SIG-M5 treated with dmso at 0.1 percent for 504 hours (cell line): ENCODE measurements at regions not wholly inside any gene's neighbourhood (a gene's known extent, or its start where the extent isn't known, plus 50 kb on each side); places are given as distances from the start of the nearest gene placed in this dataset.

ENCODE experiments used
- DNase-seq: peaks from one replicate; lab custom pipeline; 2025; ENCODE audit not compliant: unreplicated experiment; lab: John Stamatoyannopoulos, UW

DNA sequence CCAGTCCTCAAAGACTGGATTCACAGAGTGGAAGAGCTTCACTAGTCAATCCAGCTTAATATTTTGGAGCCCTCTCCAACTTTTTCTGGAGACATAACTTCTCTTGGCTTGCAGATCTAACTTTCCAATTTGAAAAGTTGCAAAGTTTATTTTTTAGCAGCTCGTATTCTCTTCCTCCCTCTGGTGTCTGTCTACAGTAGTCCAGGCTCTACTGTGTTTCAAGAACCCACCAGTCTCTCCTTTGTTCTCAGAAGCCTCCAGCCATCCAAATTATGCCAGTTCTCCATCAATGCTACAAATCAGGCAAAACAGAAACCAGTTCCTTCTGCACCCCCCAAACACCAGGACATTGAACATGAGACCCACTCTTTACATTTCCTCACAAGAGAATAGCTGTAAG lies 376.1 kb upstream of the OPRM1 start:
- DNase-seq = no peak

DNA sequence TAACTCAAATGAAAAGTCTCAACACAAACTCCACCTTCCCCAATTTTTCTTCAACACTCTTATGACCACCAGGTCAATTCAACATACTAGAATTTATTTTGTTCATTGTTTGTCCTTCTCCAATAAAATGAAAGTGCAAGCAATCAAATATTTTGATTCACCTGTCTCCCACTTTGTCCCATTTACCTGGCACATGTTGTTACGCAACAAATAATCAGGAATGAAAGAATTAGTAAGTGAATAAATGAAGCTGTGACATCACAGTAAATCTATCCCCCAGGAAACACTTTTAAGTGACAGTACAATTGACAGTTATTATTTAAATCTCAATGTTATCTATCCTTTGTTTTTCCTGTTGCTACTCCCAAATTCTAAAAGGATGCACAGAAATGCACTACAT lies 393.7 kb upstream of the OPRM1 start:
- no peak for DNase-seq

DNA sequence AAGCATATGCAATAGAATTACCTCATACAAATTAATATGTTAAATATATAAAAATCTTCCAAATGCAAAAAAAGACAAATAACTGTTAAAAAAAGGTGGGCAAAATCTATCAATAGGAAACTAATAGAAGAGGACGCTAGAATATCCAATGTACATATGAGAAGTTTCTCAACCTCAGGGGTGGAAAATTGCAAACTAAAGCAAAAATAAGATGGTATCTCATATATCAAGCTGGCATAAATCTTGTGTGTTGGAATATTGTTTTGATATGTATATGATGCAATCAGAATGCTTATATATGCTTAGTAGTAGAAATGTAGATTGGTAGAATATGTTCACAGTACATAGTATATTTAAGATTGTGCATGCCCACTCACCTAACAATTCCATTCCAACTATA lies 395.0 kb upstream of the OPRM1 start:
- DNase-seq = no peak

DNA sequence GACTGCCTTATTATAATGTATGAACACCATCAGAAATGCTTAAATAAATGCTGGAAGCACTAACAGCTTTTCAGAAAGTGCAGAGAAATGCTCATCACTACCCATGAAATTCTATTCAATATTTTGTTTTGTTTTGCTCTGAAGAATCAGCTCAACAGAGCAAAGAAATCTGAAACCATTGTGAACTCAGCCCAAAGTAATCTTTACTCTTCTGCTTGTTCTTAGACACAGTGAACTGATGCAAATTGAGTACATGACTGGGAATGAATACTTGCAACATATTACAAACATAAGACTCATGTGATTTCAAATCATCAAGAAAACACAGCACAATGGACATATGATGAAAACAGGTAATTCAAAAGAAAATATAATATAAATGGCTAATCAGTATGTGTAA lies 404.6 kb upstream of the OPRM1 start:
- no peak for DNase-seq

DNA sequence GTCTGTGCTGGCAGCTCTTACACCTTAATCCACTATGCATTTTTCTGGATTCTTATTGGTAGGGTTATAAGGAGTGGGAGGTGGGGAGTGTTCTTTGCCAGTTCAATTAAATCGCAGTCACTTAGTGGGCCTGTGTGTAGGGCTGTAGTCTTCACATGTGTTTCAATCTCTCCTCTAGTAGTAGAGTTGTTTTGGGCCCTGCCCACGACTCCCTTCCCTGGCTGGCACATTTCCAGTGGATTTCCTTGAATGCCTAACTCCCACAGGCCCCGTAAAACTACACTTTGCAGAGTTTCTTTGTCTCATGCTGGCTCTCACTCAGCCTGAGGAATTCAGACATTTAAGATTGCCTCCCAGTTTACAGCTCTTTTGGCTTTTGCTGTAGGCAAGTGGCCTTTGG lies 414.0 kb upstream of the OPRM1 start:
- no peak for DNase-seq

DNA sequence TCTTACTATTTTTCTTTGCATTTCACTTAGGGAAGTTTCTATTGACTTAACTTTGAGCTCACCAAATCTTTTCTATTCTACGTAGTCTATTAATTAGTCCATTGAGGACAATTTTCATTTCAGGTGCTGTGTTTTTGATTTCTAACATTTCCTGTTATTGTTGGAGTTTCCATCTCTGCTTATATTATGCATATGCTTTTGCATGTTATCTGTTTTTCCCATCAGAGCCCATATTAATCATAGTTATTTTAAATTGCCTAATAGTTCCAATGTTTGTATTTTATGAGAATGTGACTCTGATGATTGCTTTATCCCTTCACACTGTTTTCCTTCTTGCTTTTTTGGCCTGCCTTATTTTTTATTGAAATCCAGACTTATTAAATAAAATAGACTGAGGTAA lies 414.5 kb upstream of the OPRM1 start:
- DNase-seq = no peak

DNA sequence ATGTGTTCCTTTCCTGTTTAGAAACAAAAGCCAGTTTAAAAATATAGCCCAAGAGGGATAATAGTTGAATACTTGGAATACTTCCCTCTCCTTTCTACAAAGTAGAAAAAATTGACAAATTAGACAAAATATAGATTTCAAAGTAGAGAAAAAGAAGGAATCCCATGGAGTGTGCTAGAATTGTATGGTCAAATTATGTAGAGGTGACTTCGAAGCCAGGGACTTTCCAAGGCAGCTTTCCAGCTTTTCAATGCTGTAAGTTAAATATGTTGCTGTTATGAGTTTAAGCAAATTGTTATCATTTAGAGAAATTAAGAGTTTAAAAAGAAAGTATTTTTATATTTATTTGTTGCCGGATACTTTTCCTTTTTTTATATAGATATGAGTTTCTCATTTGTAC lies 415.5 kb upstream of the OPRM1 start:
- no peak for DNase-seq

DNA sequence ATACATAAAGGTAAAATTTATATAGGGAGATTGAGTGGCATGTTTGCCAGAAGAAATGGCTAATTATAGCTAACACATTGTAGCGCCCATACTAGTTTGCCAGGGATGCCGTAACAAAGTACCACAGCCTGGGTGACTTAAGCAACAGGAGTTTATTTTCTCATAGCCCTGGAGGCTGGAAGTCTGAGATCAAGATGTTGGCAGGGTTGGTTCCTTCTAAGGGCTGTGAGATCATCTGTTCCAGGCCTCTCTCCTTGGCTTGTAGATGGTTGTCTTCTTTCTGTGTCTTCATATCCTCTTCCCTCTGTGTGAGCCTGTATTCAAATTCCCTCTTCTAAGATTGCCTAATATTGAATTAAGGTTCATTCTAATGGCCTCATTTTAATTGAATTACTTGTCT lies 417.5 kb upstream of the OPRM1 start:
- DNase-seq = no peak

DNA sequence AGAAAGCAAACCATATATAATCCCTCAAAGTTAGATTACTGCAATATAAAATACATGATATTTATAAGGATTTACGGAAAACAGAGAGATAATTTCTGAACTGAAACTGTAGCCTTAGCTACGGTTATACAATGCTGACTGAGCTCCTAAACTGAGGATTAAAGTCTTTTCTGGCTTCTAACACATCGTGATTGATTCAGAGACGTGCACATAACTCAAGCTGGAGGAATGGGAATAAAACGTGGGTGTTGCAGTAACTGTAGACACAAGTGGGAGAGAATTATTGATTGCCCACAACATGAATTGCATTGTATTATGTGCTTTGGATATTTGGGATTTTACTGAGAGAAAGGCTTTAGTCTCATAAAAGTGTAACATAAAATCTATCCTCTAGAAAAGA lies 418.0 kb upstream of the OPRM1 start:
- no peak for DNase-seq

DNA sequence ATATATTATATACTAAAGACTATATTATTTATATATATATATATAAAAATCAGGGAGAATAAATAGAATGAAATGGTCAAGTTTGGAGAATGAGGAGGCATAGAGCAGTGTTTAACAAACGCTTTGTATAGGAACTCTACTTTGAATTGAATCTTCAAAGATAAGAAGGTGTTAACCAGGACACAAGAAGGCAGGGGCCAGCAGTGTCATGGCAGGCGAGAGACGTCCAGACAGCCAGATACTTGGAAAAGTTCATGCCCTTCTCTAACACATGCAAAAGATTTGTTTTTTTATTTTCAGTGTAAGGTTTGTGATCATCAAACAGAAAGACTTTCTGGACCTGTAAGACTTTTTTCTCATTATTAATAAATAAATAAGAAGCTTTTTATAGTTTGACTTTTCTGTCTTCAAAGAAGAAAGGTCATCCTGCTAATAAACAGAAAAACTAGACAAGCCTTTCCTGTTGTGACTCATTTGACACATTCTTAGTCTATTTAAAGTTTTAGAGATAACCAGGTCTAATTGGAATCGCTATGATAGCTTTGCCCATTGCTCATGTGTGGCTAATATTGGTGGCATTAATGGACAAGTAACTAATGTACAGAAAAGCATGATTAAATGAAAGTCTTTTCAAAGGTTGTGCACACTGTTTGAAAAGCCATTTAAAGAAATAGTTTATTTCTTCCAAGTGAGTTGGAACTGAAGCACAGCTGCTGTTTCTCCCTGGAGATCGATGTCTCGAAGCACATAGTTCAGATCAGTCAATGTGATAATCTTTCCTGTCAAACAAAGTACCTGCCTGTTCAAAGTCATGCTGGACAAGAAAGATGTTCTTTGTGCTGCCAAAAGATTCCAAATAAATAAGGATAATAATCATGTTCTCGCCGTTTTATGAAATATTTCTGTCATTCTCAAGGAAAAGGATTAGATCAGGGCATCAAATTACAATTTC lies 420.4 kb upstream of the OPRM1 start:
- DNase-seq = no peak

DNA sequence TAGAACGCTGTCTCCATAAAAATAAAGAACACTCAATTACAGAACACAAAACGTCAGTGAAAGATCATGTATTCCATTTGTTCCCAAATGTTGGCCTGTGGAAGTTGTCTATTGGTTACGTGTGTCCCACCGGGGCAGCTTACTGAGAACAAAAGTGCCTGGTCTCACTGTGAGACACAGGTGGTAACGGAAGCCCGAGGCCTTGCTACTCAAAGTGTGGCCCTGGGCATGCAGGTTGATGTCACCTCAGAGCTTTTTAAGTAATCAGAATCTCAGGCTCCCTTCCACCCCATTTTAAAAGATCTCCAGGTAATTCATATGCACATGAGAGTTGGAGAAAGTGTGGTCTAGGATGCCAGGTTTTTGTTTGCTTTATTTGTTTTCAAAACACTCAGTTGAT lies 422.5 kb upstream of the OPRM1 start:
- DNase-seq = no peak

DNA sequence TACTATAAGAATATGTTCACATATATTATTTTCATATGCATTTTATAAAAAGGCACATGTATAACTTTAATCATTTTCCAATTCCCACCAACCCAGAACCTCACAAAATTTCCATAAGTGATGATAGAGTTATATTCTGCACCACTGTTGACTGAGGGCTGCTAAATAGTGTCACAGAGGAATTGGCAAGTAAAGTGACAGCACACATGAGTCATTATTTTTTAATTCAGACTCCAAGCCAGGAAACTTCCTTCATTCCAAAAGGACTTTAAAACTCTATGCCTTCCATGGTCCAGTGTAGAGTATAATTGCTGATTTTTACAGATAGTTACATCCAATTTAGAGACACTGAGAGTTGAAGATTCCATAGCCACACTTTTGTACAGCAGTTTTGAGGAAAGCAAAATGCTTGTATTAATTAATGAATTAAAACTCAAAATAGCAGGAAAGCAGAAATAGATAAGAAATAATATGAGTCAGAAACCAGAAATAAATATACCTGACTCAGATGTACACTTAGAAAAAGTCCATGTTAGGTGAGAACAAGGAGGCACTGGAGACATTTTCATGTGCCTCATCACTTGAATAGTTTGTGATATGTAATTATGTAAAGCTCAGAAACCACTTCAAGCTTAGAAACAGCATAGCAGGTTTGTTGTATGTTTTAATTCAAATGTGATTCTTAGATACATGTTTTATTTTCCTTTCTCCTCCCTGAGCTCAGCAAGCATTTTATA lies 425.2 kb upstream of the OPRM1 start:
- no peak for DNase-seq

DNA sequence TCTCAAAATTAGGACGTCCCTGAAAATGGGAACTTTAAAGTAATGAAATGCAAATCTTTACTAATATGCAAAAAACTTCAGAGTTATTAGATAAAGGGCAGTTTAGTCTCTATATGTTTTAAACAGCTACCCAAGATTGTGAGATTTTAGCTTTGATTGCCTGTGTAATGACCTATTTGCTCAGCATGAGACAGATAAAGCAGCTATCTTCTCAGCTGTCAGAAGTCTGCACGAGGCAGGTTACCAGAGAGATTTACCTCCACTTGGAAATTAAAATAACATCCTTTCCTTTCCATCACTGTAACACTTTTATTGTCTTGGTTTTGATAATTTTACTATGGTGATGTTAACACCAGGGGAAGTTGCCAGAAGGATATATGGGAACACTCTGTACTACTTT lies 436.6 kb upstream of the OPRM1 start:
- DNase-seq = no peak

DNA sequence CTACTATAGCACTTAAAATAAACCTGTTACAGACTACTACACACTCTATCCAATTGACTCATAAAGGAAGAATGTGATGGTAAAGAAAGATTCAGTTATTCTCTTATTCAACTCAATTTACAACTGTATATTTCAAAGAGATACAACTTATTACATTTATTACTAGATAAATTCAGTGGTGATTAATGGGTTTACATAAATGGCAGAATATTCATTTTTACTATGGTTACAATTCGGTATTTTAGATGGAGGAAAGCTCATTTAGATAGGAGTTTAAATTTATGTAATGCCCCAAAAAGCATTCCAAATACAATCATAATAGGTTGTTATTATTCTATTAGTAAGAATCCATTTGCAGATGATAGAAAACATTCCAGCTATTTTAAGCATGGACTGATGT lies 439.1 kb upstream of the OPRM1 start:
- DNase-seq = no peak

DNA sequence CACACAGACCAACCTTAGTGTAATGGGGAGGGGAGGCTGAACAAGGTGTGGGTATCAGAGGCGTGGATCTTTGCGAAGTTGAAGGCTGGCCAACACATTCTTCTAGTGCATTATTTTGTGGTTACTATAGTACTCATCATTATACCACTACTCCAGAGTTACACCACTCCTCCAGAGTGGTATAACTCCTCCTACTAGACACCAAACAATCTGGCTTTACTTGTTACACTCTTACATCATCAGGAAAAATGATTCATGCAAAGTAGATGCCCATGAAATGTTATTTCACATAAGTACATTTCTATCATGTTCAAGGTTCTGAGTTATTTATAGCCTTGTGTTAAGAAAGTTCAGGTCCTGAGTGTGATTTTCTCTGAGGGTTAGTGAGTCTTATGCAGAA lies 443.1 kb upstream of the OPRM1 start:
- no peak for DNase-seq

DNA sequence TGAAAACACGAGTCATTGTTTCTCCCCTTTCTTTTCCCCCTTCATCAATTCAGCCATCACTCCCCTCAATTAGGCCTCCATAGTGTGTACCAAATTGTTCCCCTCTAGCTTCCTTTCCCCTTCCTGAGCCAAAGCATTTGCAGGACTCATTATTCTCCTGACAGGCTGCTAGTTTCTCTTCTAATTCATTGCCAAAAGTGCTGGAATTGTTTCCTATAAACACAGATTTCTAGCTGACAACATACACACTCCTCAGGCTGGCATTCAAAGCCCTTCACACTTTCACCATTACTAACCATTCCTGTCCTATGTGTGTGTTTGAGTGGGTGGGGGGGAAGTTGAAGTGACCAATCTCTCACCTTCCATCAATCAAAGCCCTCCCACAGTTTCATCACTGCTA lies 444.2 kb upstream of the OPRM1 start:
- DNase-seq = no peak

DNA sequence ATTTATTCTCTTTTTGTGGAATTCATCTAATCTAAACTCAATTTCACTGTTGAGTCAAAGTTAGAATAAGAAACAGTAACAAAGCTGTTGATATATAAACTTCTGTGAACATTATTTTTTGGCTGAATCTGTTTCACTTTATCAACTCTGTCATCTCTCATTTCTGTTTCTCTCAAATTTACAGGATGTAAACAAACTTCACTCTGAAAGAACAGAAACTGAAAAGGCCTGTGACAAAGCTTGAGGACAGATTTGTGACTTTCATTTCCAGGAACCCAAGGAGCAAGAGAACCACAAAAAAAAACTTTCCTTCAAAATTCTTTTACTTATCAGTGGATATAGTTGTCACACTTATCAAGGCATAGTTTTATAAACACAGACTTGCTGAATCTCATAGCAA lies 447.9 kb upstream of the OPRM1 start:
- DNase-seq = no peak

DNA sequence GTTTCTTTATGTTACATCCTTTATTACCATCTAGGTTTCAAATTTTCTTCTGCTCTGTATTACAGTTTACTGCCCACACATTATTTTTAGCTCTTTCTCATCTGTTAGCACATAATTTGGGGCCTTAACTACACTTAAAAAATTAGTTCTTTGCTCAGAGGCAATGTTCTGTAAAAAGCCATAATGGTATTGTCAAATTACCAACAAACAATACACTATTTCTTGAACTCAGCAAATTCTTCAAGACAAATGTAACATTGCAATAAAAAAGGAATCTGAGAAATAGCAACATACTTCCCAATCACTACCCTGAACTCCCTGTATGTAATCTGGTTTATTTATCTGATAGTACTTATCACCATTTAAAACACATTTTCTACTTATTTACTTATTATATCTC lies 448.6 kb upstream of the OPRM1 start:
- DNase-seq = no peak

DNA sequence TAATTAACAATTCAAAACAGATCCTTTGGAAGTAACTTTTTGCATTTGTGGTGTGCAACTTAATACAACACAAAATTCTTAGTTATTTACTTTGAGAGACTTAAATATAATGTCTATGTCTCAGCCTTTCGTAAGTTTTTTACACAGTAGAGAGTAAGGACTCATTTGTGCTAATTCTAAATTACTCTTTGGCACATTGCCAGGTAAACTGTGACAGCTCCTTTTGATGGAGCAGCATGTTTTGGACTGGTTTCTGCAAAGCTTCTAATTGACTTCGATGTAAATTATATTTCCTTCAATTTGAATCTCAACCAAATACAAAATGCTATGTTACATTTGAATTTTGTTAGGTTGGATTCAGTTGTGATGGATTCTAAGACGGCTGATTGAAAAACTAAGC lies 450.7 kb upstream of the OPRM1 start:
- DNase-seq = no peak

DNA sequence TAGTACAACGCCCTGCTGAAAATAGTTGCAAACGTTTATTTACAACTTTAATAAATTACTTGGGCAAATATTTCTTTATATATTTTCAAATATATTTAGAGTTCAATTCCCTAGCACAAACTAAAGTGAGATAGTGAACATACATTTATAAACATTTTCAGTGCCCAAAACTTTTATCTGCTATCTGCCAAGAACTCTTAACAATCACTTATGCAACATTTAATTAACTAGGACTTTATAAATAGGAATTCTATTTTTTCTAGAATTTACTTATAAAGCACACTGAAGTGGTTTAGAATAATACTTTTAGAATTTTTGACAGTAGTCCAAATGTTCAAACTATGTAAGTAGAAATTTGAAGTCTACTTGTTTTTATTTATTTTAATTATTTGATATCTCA lies 452.6 kb upstream of the RGS17 start:
- no peak for DNase-seq

DNA sequence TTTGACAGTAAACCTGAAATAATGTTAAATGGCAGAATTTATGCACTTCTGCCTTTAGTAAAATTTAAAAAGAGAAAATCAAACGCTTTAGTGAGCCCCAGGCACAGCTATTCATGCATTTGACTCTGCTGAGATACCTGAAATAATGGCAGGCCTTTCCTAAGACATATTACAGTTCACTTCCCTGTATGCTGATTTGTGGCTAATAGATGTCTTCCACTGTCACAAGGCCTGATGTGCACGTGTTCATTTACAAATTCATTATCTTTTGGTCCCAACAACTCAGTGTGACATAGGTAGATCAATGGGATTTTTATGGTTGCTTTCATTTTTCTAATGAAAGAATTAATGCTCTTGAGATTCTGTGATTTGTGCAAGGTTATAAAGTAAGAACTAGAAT lies 449.7 kb upstream of the RGS17 start:
- no peak for DNase-seq

DNA sequence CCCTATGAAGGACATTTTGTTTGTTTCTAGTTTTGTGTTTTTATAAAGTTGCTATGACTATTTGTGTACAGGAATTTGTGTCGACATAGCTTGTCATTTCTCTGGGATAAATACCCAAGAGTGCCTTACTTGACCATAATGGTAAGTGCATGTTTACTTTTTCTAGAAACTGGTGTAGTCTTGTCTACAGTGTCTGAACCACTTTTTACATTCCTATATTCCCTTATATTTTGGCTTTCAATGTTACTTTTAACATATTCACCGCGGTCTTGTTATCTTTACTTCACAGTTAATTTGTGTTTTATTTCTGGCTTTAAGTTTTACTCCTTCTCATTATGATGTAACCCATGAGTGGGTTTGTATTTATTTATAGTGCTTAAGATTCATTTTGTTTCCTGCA lies 444.4 kb upstream of the RGS17 start:
- no peak for DNase-seq

DNA sequence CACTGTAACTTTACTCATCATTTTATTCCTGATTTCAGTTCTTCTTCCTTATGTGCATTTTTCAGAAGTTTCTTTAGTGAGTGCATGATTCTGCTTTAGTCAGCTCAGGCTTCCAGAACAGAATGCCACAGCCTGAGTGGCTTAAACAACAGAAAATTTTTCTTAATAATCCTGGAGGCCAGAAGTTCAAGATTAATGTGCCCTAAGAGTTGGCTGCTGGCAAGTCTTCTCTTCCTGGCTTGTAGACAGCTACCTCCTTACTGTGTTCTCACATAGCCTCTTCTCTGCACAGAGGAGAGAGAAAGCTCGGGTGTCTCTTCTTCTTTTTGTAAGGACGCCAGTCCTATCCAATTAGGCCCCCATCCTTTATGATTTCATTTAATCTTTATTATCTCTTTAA lies 443.1 kb upstream of the RGS17 start:
- DNase-seq = no peak
